ENCODE measurements at regions not wholly inside any gene's neighbourhood (a gene's known extent, or its start where the extent isn't known, plus 50 kb on each side); places are given as distances from the start of the nearest gene placed in this dataset.

GRCh38 chr12:107458163-107458562 is 227.4 kb upstream of the PWP1 start:
- no peak overlapping the region for H3K27ac ChIP-seq (replicated peaks)
- TF ChIP-seq POLR2AphosphoS5 (IDR thresholded peaks at IDR 0.05; ENCODE audit: low read depth), result no peak
- TF ChIP-seq SPI1 (IDR thresholded peaks at IDR 0.05; ENCODE audit: borderline replicate concordance, low read depth), result no peak
- no peak for TF ChIP-seq CTCF (IDR thresholded peaks at IDR 0.05; ENCODE audit: insufficient read depth, low read length)
- no peak for TF ChIP-seq REST (IDR thresholded peaks at IDR 0.05; ENCODE audit: insufficient replicate concordance, low read depth)
- TF ChIP-seq GABPA (IDR thresholded peaks at IDR 0.05; ENCODE audit: low read depth), result no peak
- H3K4me3 ChIP-seq (replicated peaks; ENCODE audit: insufficient read depth, low read length), result no peak overlapping the region
- H3K27me3 ChIP-seq (ENCODE audit: insufficient read depth, poor library complexity, severe bottlenecking), result no peaks in the 10 kb centered on the region
- no peak for DNase-seq (ENCODE audit: low read depth in 1 of 2, low spot score in 1 of 2)

- no peak overlapping the region for H3K4me3 ChIP-seq (replicated peaks; ENCODE audit: insufficient read depth, low read length)
- H3K27me3 ChIP-seq (ENCODE audit: insufficient read depth, poor library complexity, severe bottlenecking), result no peaks in the 10 kb centered on the region
- no peak overlapping the region for H3K27ac ChIP-seq (replicated peaks)
- no peak for DNase-seq (ENCODE audit: low read depth in 1 of 2, low spot score in 1 of 2)
- TF ChIP-seq REST (IDR thresholded peaks at IDR 0.05; ENCODE audit: insufficient replicate concordance, low read depth) (no peak), CTCF (IDR thresholded peaks at IDR 0.05; ENCODE audit: insufficient read depth, low read length) (no peak), POLR2AphosphoS5 (IDR thresholded peaks at IDR 0.05; ENCODE audit: low read depth) (no peak), GABPA (IDR thresholded peaks at IDR 0.05; ENCODE audit: low read depth) (no peak), SPI1 (IDR thresholded peaks at IDR 0.05; ENCODE audit: borderline replicate concordance, low read depth) (no peak)
These were observed 226.6 kb upstream of the PWP1 start for GRCh38 chr12:107458990-107459389.

GRCh38 chr12:107459641-107460040 is 226.0 kb upstream of the PWP1 start:
- no peak overlapping the region for H3K27ac ChIP-seq (replicated peaks)
- no peak overlapping the region for H3K4me3 ChIP-seq (replicated peaks; ENCODE audit: insufficient read depth, low read length)
- TF ChIP-seq POLR2AphosphoS5 (IDR thresholded peaks at IDR 0.05; ENCODE audit: low read depth) (no peak), GABPA (IDR thresholded peaks at IDR 0.05; ENCODE audit: low read depth) (no peak), CTCF (IDR thresholded peaks at IDR 0.05; ENCODE audit: insufficient read depth, low read length) (no peak), REST (IDR thresholded peaks at IDR 0.05; ENCODE audit: insufficient replicate concordance, low read depth) (no peak), SPI1 (IDR thresholded peaks at IDR 0.05; ENCODE audit: borderline replicate concordance, low read depth) (no peak)
- DNase-seq (ENCODE audit: low read depth in 1 of 2, low spot score in 1 of 2), result no peak
- H3K27me3 ChIP-seq (ENCODE audit: insufficient read depth, poor library complexity, severe bottlenecking), result no peaks in the 10 kb centered on the region

All from HL-60 (cell line).